BE2C (cell line): ENCODE measurements at regions not wholly inside any gene's neighbourhood (a gene's known extent, or its start where the extent isn't known, plus 50 kb on each side); places are given as distances from the start of the nearest gene placed in this dataset.

Experiments used
- DNase-seq: peaks from one replicate; pipeline ENCODE4 v3.0.0-alpha.2; 2020
- H3K27me3 ChIP-seq: fragments of 250-450 bp; sonication (Bioruptor Pico); 2 replicates; pipeline ENCODE4 v1.5.1; 2020; ENCODE audit warnings: mild to moderate bottlenecking
- H3K36me3 ChIP-seq: fragments of 250-450 bp; sonication (Bioruptor Pico); 2 replicates; pipeline ENCODE4 v1.5.1; 2020; ENCODE audit warnings: mild to moderate bottlenecking
- H3K4me1 ChIP-seq: fragments of 250-450 bp; sonication (Bioruptor Pico); 2 replicates; pipeline ENCODE4 v1.5.1; 2020
- H3K4me3 ChIP-seq: 2 replicates; pipeline ENCODE4 v1.5.1; 2011; ENCODE audit warnings: low read depth, low read length
- H3K9me3 ChIP-seq: fragments of 250-450 bp; sonication (Bioruptor Pico); 2 replicates; pipeline ENCODE4 v1.5.1; 2020
- TF ChIP-seq, protein P1 (sequence below): IDR thresholded peaks from 2 replicates; pipeline ENCODE4 v1.5.1; 2012; ENCODE audit warnings: mild to moderate bottlenecking, low read depth, low read length

DNA sequence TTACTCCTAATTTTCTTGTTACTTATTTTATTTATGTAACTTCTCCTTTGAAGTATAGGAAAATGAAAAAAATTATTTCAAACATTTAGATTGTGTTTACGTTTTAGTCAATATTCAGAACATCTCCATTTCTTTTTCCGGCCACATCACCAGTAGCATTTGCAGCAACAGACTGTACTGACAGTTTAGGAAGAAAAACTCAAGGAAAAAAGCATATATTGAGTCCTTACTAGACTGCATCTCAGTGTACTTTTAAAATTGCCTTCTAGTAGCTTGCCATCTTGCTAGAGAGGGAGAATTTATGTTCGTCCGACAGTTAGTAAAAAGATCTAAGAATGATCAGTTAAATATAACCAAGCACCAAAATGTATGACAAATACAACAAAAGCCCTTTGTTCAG, 625.0 kb upstream of the MIS18BP1 start:
- no peaks in the 10 kb centered on the region for H3K36me3 ChIP-seq
- TF ChIP-seq, protein P1, sequence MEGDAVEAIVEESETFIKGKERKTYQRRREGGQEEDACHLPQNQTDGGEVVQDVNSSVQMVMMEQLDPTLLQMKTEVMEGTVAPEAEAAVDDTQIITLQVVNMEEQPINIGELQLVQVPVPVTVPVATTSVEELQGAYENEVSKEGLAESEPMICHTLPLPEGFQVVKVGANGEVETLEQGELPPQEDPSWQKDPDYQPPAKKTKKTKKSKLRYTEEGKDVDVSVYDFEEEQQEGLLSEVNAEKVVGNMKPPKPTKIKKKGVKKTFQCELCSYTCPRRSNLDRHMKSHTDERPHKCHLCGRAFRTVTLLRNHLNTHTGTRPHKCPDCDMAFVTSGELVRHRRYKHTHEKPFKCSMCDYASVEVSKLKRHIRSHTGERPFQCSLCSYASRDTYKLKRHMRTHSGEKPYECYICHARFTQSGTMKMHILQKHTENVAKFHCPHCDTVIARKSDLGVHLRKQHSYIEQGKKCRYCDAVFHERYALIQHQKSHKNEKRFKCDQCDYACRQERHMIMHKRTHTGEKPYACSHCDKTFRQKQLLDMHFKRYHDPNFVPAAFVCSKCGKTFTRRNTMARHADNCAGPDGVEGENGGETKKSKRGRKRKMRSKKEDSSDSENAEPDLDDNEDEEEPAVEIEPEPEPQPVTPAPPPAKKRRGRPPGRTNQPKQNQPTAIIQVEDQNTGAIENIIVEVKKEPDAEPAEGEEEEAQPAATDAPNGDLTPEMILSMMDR: no peak
- no peaks in the 10 kb centered on the region for H3K9me3 ChIP-seq
- no peak for DNase-seq
- H3K4me3 ChIP-seq: no peak overlapping the region
- no peaks in the 10 kb centered on the region for H3K27me3 ChIP-seq
- H3K4me1 ChIP-seq: no peaks in the 10 kb centered on the region; the same call in 1 of the 2 replicates

DNA sequence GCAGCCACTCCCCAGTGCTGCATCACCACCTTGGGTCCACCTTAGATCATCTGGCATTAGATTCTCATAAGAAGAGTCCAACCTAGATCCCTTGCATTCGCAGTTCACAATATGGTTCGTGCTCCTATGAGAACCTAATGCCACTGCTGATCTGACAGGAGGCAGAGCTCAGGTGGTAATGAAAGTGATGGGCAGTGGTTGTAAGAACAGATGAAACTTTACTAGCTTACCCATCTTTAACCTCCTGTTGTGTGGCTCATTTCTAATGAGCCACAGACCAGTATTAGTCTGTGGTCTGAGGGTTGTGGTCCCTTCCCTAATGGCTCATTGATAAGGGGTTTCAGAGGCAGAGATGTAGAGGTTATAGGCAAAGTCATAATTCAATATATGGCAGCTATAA, 615.9 kb upstream of the MIS18BP1 start:
- no peak for DNase-seq
- H3K36me3 ChIP-seq: no peaks in the 10 kb centered on the region

DNA sequence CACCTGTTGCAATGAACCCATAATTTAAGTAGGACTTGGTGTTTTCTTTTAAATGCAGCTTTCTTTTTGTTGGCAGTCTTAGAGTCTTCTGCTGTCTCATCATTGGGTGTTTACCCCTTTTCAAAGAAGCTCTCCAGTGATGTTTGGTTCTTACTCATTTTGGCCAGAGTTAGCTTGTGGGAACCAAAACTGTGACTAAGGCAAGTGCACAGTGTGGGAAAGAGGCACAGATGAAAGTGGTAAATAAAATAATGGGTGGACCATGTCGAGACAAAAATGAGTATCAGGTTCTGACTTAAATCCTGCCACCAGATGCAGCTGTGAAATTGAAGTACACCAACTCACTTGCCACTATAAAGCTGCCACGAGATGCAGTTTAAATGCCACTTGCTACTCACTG, 615.4 kb upstream of the MIS18BP1 start:
- Histone ChIP-seq H3K4me1 (no peaks in the 10 kb centered on the region), H3K4me3 (no peak overlapping the region), H3K27me3 (no peaks in the 10 kb centered on the region), H3K36me3 (no peaks in the 10 kb centered on the region), H3K9me3 (peaks cover 5% of the 10 kb centered on the region)
- no peak for DNase-seq
- TF ChIP-seq, protein P1: no peak

More for the DNA sequence above, 615.9 kb upstream of the MIS18BP1 start:
- TF ChIP-seq, protein P1: no peak
- Histone ChIP-seq H3K4me3 (no peak overlapping the region), H3K9me3 (peaks cover 5% of the 10 kb centered on the region), H3K27me3 (no peaks in the 10 kb centered on the region), H3K4me1 (no peaks in the 10 kb centered on the region)

DNA sequence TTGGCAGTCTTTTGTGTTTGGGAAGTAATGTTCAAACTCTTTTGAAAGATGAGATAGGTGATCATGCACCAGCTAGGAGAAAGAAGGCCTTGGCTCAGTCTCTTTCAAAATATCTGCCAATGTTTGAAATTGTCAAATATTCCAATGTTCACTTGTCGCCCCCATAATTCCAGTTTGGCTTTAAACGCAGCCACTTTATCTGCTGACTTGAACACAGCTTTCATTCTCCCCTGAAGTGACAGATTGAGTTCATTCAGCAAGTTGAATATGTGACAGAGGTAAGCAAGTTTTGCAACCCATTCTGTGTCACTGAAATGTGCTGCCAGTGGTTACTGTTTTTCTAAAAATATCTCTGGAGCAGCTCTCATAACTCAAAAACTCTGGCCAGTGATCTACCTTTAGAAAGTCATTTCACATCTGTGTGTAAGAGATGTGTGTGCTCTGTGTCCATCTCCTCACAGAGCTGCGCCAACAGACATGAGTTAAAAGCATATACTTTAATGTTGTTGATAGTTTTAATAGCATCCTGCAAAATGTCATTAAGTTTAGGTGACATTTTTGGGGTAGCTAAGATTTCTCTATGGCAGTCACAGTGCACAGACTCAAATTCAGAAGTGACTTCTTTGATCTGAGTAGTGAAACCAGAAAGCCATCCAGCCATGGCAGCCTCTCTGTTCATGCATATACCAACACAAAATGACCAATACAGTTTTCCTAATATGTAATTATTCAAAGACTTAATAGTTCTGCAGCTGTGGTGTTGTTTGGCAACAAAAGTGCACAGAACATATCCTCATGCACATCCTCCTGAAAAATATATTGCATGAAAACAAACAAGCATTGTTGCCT, 614.3 kb upstream of the MIS18BP1 start:
- TF ChIP-seq, protein P1: no peak
- no peak overlapping the region for H3K4me3 ChIP-seq
- H3K9me3 ChIP-seq: peaks cover 5% of the 10 kb centered on the region
- H3K36me3 ChIP-seq: no peaks in the 10 kb centered on the region
- H3K4me1 ChIP-seq: no peaks in the 10 kb centered on the region
- no peaks in the 10 kb centered on the region for H3K27me3 ChIP-seq
- DNase-seq: no peak

DNA sequence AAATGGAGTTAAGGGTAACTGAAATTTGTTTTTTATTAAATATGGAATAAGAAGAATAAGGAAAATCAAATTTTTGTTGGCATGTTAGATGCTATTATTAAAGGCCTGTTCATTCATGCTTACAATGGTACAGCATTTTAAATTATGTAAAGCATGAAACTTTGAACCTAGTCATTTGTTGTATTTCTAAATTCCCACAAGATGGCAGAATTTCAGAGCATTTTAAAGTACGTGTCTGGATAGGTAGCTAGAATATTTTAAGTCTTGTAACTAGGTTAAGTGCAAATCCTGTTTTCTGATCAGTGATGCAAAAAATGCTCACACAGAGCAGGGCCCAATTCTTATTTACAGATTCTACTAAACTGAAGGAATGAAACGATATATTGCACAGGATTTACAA, 585.6 kb upstream of the MIS18BP1 start:
- H3K4me1 ChIP-seq: peaks cover 2% of the 10 kb centered on the region; the same call in 1 of the 2 replicates
- TF ChIP-seq, protein P1: peak; percentile 37
- no peaks in the 10 kb centered on the region for H3K36me3 ChIP-seq
- H3K27me3 ChIP-seq: no peaks in the 10 kb centered on the region
- no peaks in the 10 kb centered on the region for H3K9me3 ChIP-seq
- no peak overlapping the region for H3K4me3 ChIP-seq
- DNase-seq: no peak

DNA sequence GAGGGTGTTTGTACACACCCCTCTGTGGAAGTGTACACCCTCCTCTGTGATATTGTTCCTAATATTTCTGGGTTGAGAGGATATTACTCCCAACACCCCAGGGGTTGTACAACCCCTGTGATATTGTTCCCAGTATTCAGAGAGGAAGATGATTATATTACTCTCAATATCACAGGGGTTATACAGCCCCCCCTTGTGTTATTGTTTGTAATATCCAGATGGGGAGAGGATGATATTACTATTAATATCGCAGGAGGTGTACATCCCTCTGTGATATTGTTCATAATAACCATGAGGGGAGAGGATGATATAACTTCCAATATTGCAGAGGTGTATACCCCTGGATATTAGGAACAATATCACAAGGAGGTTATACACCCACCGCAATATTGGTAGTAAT, 566.1 kb upstream of the MIS18BP1 start:
- Histone ChIP-seq H3K9me3 (no peaks in the 10 kb centered on the region), H3K36me3 (no peaks in the 10 kb centered on the region), H3K27me3 (no peaks in the 10 kb centered on the region), H3K4me3 (no peak overlapping the region), H3K4me1 (no peaks in the 10 kb centered on the region)
- no peak for DNase-seq
- TF ChIP-seq, protein P1: no peak
